ENCODE measurements at regions not wholly inside any gene's neighbourhood (a gene's known extent, or its start where the extent isn't known, plus 50 kb on each side); places are given as distances from the start of the nearest gene placed in this dataset.

- Histone ChIP-seq H3K36me3 (no peaks in the 10 kb centered on the region), H3K27ac (no peak overlapping the region), H3K4me1 (peaks cover 0 to 9% of the 10 kb centered on the region in 2 donors), H3K4me3 (no peak overlapping the region), H3K9me3 (no peaks in the 10 kb centered on the region), H3K27me3 (no peaks in the 10 kb centered on the region)
- no peak for TF ChIP-seq CTCF (IDR thresholded peaks at IDR 0.05)
- no peak for DNase-seq (ENCODE audit: low spot score in 2 of 2)
- intact Hi-C loops (cut with DNase I) = no loop called here
Observed at GRCh38 chr2:215883799-215884198, 129.6 kb downstream of the MREG start.

GRCh38 chr2:215882689-215883088 lies 130.7 kb downstream of the MREG start:
- no peak overlapping the region for H3K27ac ChIP-seq

GRCh38 chr2:215881582-215881981 lies 131.8 kb downstream of the MREG start:
- no peak overlapping the region for H3K4me3 ChIP-seq
- H3K36me3 ChIP-seq = no peaks in the 10 kb centered on the region
- no peak overlapping the region for H3K27ac ChIP-seq
- H3K4me1 ChIP-seq = peaks cover 0 to 3% of the 10 kb centered on the region in 2 donors
- no peak for DNase-seq (ENCODE audit: low spot score in 2 of 2)
- H3K9me3 ChIP-seq = no peaks in the 10 kb centered on the region
- no peak for TF ChIP-seq CTCF (IDR thresholded peaks at IDR 0.05)
- no peaks in the 10 kb centered on the region for H3K27me3 ChIP-seq
- intact Hi-C loops (cut with DNase I) = no loop called here

More at GRCh38 chr2:215882689-215883088, 130.7 kb downstream of the MREG start:
- Histone ChIP-seq H3K36me3 (no peaks in the 10 kb centered on the region), H3K4me3 (no peak overlapping the region), H3K27me3 (no peaks in the 10 kb centered on the region), H3K9me3 (no peaks in the 10 kb centered on the region), H3K4me1 (peaks cover 0 to 3% of the 10 kb centered on the region in 2 donors)
- intact Hi-C loops (cut with DNase I) = no loop called here
- no peak for DNase-seq (ENCODE audit: low spot score in 2 of 2)
- no peak for TF ChIP-seq CTCF (IDR thresholded peaks at IDR 0.05)

GRCh38 chr2:215880970-215881369 lies 132.4 kb downstream of the MREG start:
- intact Hi-C loops (cut with DNase I) = no loop called here
- H3K27ac ChIP-seq = no peak overlapping the region
- no peaks in the 10 kb centered on the region for H3K27me3 ChIP-seq
- H3K36me3 ChIP-seq = no peaks in the 10 kb centered on the region
- peaks cover 0 to 3% of the 10 kb centered on the region in 2 donors for H3K4me1 ChIP-seq
- no peak overlapping the region for H3K4me3 ChIP-seq
- TF ChIP-seq CTCF (IDR thresholded peaks at IDR 0.05) = no peak
- no peaks in the 10 kb centered on the region for H3K9me3 ChIP-seq
- DNase-seq (ENCODE audit: low spot score in 2 of 2) = no peak

GRCh38 chr2:215879977-215880940 lies 133.1 kb downstream of the MREG start:
- no peaks in the 10 kb centered on the region for H3K36me3 ChIP-seq
- intact Hi-C loops (cut with DNase I) = no loop called here
- DNase-seq (ENCODE audit: low spot score in 2 of 2) = no peak
- no peaks in the 10 kb centered on the region for H3K9me3 ChIP-seq
- H3K27ac ChIP-seq = no peak overlapping the region
- H3K4me1 ChIP-seq = peaks cover 0 to 3% of the 10 kb centered on the region in 2 donors
- H3K27me3 ChIP-seq = no peaks in the 10 kb centered on the region
- no peak overlapping the region for H3K4me3 ChIP-seq
- no peak for TF ChIP-seq CTCF (IDR thresholded peaks at IDR 0.05)

Data from ascending aorta (tissue), 2 donors.